Ovary (tissue), 7 donors: ENCODE measurements at regions not wholly inside any gene's neighbourhood (a gene's known extent, or its start where the extent isn't known, plus 50 kb on each side); places are given as distances from the start of the nearest gene placed in this dataset.

Experiments
- DNase-seq, 5 donors: peaks; one replicate each; pipeline ENCODE4 v3.0.0-alpha.2; 2019 to 2020
- H3K27ac ChIP-seq, 2 donors: fragments of 200-600 bp; one replicate each; pipeline versions ENCODE4 v1.5.1 to v1.8.0; 2019 to 2022
- H3K27me3 ChIP-seq: fragments of 200-600 bp; one replicate; pipeline ENCODE4 v1.8.0; 2022
- H3K36me3 ChIP-seq: fragments of 200-600 bp; sonication (generic); one replicate; pipeline ENCODE4 v1.5.1; 2019
- H3K4me1 ChIP-seq: one replicate; pipeline ENCODE4 v1.8.1; 2013; ENCODE audit warnings: mild to moderate bottlenecking, moderate library complexity; ENCODE audit not compliant: insufficient read depth
- H3K4me3 ChIP-seq: fragments of 200-600 bp; sonication (generic); one replicate; pipeline ENCODE4 v1.5.1; 2017
- H3K9me3 ChIP-seq, 2 donors: fragments of 200-600 bp in 1 of 2; sonication (generic) in 1 of 2; one replicate each; pipeline versions ENCODE4 v1.5.1 to v1.8.1; 2013 to 2019; ENCODE audit warnings: mild to moderate bottlenecking in 1 of 2, moderate library complexity in 1 of 2
- EP300 ChIP-seq: sonication (generic); formaldehyde crosslinking; IDR thresholded peaks from one replicate; pipeline ENCODE4 v1.6.1; 2017; ENCODE audit warnings: antibody characterized with exemption
- POLR2A ChIP-seq: fragments of 450-650 bp; IDR thresholded peaks from one replicate; pipeline ENCODE4 v1.6.1; 2017; ENCODE audit warnings: antibody characterized with exemption, mild to moderate bottlenecking, moderate library complexity
- WGBS, 3 donors: extraction: QIAGEN DNeasy Blood & Tissue Kit in 1 of 3; methylation state at CpG; one replicate each; pipeline versions ENCODE4 v1.1.5 to v1.1.7; 2013 to 2017; 5-methylcytosine and 5-hydroxymethylcytosine counted together
- intact Hi-C, 4 donors: fragments of 100-400 bp; cut with DNase I; formaldehyde crosslinking; loops; one replicate each; pipeline versions ENCODE4 v1.11.0 to v1.15.1; 2022 to 2023
- TF ChIP-seq, protein P1 (sequence below), 3 donors: fragments of 450-650 bp in 2 of 3; fragments of 200-600 bp in 1 of 3; IDR thresholded peaks; one replicate each; pipeline versions ENCODE4 v1.5.1 to v1.8.0; 2016 to 2022; ENCODE audit warnings: antibody characterized with exemption in 3 of 3, mild to moderate bottlenecking in 1 of 3
- donor health status: DM: no; HTN: no; CAD: no; lungs with moderate emphysema.
- donor health status: DM: no; HTN: no; CAD: no.
- donor health status: Bipolar disorder and iron deficiency.
- donor health status: DM: no; HTN: no; CAD: no.
- donor health status: DM: yes; HTN: yes; CAD: no.

DNA sequence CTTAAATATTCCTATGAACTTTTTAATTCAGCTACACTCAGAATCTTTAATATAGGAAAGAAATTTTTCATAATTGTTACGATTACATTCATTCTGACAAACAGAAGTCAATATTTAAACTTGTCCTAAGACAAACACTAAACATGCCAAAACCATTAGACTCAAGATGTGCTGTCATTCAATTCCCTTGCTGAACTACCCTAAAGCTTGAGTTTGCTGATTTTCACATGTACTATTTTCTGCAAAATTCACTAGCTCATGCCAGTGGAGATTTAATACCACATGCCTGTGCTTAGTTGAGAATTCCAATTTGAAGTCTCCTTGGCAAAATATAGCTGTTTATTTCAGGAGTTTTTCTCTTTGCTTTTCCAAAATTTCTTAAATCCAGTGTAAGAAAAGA lies 448.0 kb downstream of the COL12A1 start:
- H3K9me3 ChIP-seq, result no peaks in the 10 kb centered on the region
- no peaks in the 10 kb centered on the region for H3K27me3 ChIP-seq
- intact Hi-C loops, result no loop called here
- no peak for DNase-seq
- H3K4me3 ChIP-seq, result no peak overlapping the region
- H3K4me1 ChIP-seq, result no peaks in the 10 kb centered on the region
- 66 to 77% (median 72%) methylated on average over 1 of the region's 1 CpG for WGBS, 3 donors
- TF ChIP-seq POLR2A (no peak), EP300 (no peak)
- TF ChIP-seq, protein P1, sequence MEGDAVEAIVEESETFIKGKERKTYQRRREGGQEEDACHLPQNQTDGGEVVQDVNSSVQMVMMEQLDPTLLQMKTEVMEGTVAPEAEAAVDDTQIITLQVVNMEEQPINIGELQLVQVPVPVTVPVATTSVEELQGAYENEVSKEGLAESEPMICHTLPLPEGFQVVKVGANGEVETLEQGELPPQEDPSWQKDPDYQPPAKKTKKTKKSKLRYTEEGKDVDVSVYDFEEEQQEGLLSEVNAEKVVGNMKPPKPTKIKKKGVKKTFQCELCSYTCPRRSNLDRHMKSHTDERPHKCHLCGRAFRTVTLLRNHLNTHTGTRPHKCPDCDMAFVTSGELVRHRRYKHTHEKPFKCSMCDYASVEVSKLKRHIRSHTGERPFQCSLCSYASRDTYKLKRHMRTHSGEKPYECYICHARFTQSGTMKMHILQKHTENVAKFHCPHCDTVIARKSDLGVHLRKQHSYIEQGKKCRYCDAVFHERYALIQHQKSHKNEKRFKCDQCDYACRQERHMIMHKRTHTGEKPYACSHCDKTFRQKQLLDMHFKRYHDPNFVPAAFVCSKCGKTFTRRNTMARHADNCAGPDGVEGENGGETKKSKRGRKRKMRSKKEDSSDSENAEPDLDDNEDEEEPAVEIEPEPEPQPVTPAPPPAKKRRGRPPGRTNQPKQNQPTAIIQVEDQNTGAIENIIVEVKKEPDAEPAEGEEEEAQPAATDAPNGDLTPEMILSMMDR (IDR thresholded peaks at IDR 0.05), result no peak
- H3K27ac ChIP-seq, result no peak overlapping the region
- no peaks in the 10 kb centered on the region for H3K36me3 ChIP-seq

DNA sequence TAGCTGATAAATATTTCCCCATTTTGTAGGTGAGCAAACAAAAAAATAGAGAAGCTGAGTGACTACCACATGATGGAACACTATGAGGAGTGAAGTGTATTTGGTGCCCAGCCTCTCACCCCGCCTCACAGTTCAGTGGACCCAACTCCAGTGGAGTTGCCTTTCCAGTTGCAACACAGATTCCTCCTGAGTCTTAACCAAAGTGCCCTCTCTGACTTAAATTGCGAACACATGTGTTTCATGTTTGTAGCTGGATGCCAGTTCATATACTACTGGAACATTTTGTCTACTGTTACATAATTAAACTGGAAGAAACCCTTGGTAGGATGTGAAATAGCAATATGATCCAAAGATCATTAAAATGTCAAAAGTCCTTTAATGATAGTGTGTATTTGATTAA lies 448.9 kb downstream of the COL12A1 start:
- no peak for DNase-seq
- TF ChIP-seq EP300 (no peak), POLR2A (no peak)
- TF ChIP-seq, protein P1 (IDR thresholded peaks at IDR 0.05), result no peak

GRCh38 chr6:74755778-74756177 lies 450.1 kb downstream of the COL12A1 start:
- TF ChIP-seq POLR2A (no peak), EP300 (no peak)
- TF ChIP-seq, protein P1 (IDR thresholded peaks at IDR 0.05), result no peak
- WGBS, 3 donors, result 72 to 76% (median 72%) methylated on average over 2 of the region's 2 CpGs
- Histone ChIP-seq H3K27me3 (no peaks in the 10 kb centered on the region), H3K4me3 (no peak overlapping the region), H3K4me1 (no peaks in the 10 kb centered on the region), H3K27ac (no peak overlapping the region), H3K9me3 (no peaks in the 10 kb centered on the region), H3K36me3 (no peaks in the 10 kb centered on the region)
- intact Hi-C loops, result no loop called here
- no peak for DNase-seq

More for the DNA sequence above, 448.9 kb downstream of the COL12A1 start:
- WGBS, 3 donors, result 83 to 91% (median 90%) methylated on average over 2 of the region's 2 CpGs
- intact Hi-C loops, result no loop called here
- Histone ChIP-seq H3K4me1 (no peaks in the 10 kb centered on the region), H3K27me3 (no peaks in the 10 kb centered on the region), H3K4me3 (no peak overlapping the region), H3K36me3 (no peaks in the 10 kb centered on the region), H3K27ac (no peak overlapping the region), H3K9me3 (no peaks in the 10 kb centered on the region)

GRCh38 chr6:74755196-74755595 lies 450.7 kb downstream of the COL12A1 start:
- Histone ChIP-seq H3K4me3 (no peak overlapping the region), H3K9me3 (no peaks in the 10 kb centered on the region), H3K4me1 (no peaks in the 10 kb centered on the region), H3K27ac (no peak overlapping the region), H3K36me3 (no peaks in the 10 kb centered on the region), H3K27me3 (no peaks in the 10 kb centered on the region)
- no peak for DNase-seq
- TF ChIP-seq, protein P1 (IDR thresholded peaks at IDR 0.05), result no peak
- TF ChIP-seq POLR2A (no peak), EP300 (no peak)
- intact Hi-C loops, result no loop called here
- 93 to 98% (median 96%) methylated on average over 10 of the region's 10 CpGs for WGBS, 3 donors
